ENCODE measurements at regions not wholly inside any gene's neighbourhood (a gene's known extent, or its start where the extent isn't known, plus 50 kb on each side); places are given as distances from the start of the nearest gene placed in this dataset.
"Not testable (repeated sequence)": the region's sequence is repeated elsewhere in the genome, so short reads cannot be mapped to it uniquely, and the experiment has no call there.

GRCh38 chr2:158885018-158885678 is 83.3 kb upstream of the TANC1 start:
- peaks cover 8 to 23% of the 10 kb centered on the region in 2 donors for H3K27me3 Mint-ChIP-seq
- H3K4me1 Mint-ChIP-seq; H3K4me3 Mint-ChIP-seq; H3K36me3 Mint-ChIP-seq; H3K36me3 ChIP-seq (ENCODE audit: insufficient read depth, low read length); H3K9me3 ChIP-seq (ENCODE audit: low read length); DNase-seq; H3K27me3 ChIP-seq (ENCODE audit: insufficient read depth, low read length, poor library complexity, severe bottlenecking); POLR2A ChIA-PET; H3K4me3 ChIP-seq (ENCODE audit: low read length); H3K27ac Mint-ChIP-seq; H3K4me1 ChIP-seq (ENCODE audit: insufficient read depth, low read length); CTCF ChIA-PET; H3K9me3 Mint-ChIP-seq; H3K27ac ChIP-seq (ENCODE audit: low read depth, low read length): not testable (repeated sequence)

- CTCF ChIA-PET; POLR2A ChIA-PET; H3K36me3 ChIP-seq (ENCODE audit: insufficient read depth, low read length); H3K27ac ChIP-seq (ENCODE audit: low read depth, low read length); H3K27ac Mint-ChIP-seq; H3K4me1 ChIP-seq (ENCODE audit: insufficient read depth, low read length); H3K27me3 ChIP-seq (ENCODE audit: insufficient read depth, low read length, poor library complexity, severe bottlenecking); H3K4me1 Mint-ChIP-seq; H3K9me3 Mint-ChIP-seq; H3K4me3 ChIP-seq (ENCODE audit: low read length); H3K36me3 Mint-ChIP-seq; H3K9me3 ChIP-seq (ENCODE audit: low read length); H3K4me3 Mint-ChIP-seq; DNase-seq: not testable (repeated sequence)
- H3K27me3 Mint-ChIP-seq, result peaks cover 8 to 20% of the 10 kb centered on the region in 2 donors
Observed at GRCh38 chr2:158885679-158886050, 82.8 kb upstream of the TANC1 start.

- POLR2A ChIA-PET, result no interaction called here
- no peaks in the 10 kb centered on the region for H3K9me3 ChIP-seq (ENCODE audit: low read length)
- CTCF ChIA-PET, result no interaction called here
Observed at GRCh38 chr2:158889135-158889853, 79.1 kb upstream of the TANC1 start.

GRCh38 chr2:158890296-158890905 is 78.0 kb upstream of the TANC1 start:
- Histone ChIP-seq H3K4me1 (ENCODE audit: insufficient read depth, low read length) (no peaks in the 10 kb centered on the region), H3K27me3 (ENCODE audit: insufficient read depth, low read length, poor library complexity, severe bottlenecking) (no peaks in the 10 kb centered on the region), H3K9me3 (ENCODE audit: low read length) (no peaks in the 10 kb centered on the region), H3K36me3 (ENCODE audit: insufficient read depth, low read length) (no peaks in the 10 kb centered on the region), H3K4me3 (ENCODE audit: low read length) (no peak overlapping the region), H3K27ac (ENCODE audit: low read depth, low read length) (no peak overlapping the region)
- Mint-ChIP-seq H3K4me1 (no peaks in the 10 kb centered on the region), H3K9me3 (no peaks in the 10 kb centered on the region), H3K4me3 (no peak overlapping the region), H3K27me3 (peaks cover 10 to 34% of the 10 kb centered on the region in 2 donors), H3K27ac (no peak overlapping the region), H3K36me3 (no peaks in the 10 kb centered on the region)
- ChIA-PET CTCF (no interaction called here), POLR2A (no interaction called here)
- no peak for DNase-seq

More at GRCh38 chr2:158889135-158889853, 79.1 kb upstream of the TANC1 start:
- H3K4me3 Mint-ChIP-seq, result no peak overlapping the region
- no peaks in the 10 kb centered on the region for H3K4me1 Mint-ChIP-seq
- no peaks in the 10 kb centered on the region for H3K27me3 ChIP-seq (ENCODE audit: insufficient read depth, low read length, poor library complexity, severe bottlenecking)
- no peak overlapping the region for H3K27ac ChIP-seq (ENCODE audit: low read depth, low read length)
- no peak overlapping the region for H3K4me3 ChIP-seq (ENCODE audit: low read length)
- peaks cover 10 to 34% of the 10 kb centered on the region in 2 donors for H3K27me3 Mint-ChIP-seq
- no peaks in the 10 kb centered on the region for H3K4me1 ChIP-seq (ENCODE audit: insufficient read depth, low read length)
- no peak for DNase-seq
- H3K36me3 Mint-ChIP-seq, result no peaks in the 10 kb centered on the region
- no peaks in the 10 kb centered on the region for H3K36me3 ChIP-seq (ENCODE audit: insufficient read depth, low read length)
- H3K27ac Mint-ChIP-seq, result no peak overlapping the region
- H3K9me3 Mint-ChIP-seq, result no peaks in the 10 kb centered on the region

GRCh38 chr2:158893026-158893425 is 75.4 kb upstream of the TANC1 start:
- no peaks in the 10 kb centered on the region for H3K9me3 ChIP-seq (ENCODE audit: low read length)
- H3K36me3 ChIP-seq (ENCODE audit: insufficient read depth, low read length), result no peaks in the 10 kb centered on the region
- no peaks in the 10 kb centered on the region for H3K27me3 ChIP-seq (ENCODE audit: insufficient read depth, low read length, poor library complexity, severe bottlenecking)
- H3K27ac Mint-ChIP-seq, result no peak overlapping the region
- H3K4me3 Mint-ChIP-seq, result no peak overlapping the region
- no peaks in the 10 kb centered on the region for H3K4me1 Mint-ChIP-seq
- ChIA-PET CTCF (no interaction called here), POLR2A (no interaction called here)
- no peak for DNase-seq
- H3K4me1 ChIP-seq (ENCODE audit: insufficient read depth, low read length), result no peaks in the 10 kb centered on the region
- H3K4me3 ChIP-seq (ENCODE audit: low read length), result no peak overlapping the region
- peaks cover 9 to 22% of the 10 kb centered on the region in 2 donors for H3K27me3 Mint-ChIP-seq
- H3K36me3 Mint-ChIP-seq, result no peaks in the 10 kb centered on the region
- no peak overlapping the region for H3K27ac ChIP-seq (ENCODE audit: low read depth, low read length)
- H3K9me3 Mint-ChIP-seq, result no peaks in the 10 kb centered on the region

GRCh38 chr2:158893474-158893873 is 75.0 kb upstream of the TANC1 start:
- H3K27ac ChIP-seq (ENCODE audit: low read depth, low read length), result no peak overlapping the region
- H3K27me3 ChIP-seq (ENCODE audit: insufficient read depth, low read length, poor library complexity, severe bottlenecking), result no peaks in the 10 kb centered on the region
- no peaks in the 10 kb centered on the region for H3K9me3 ChIP-seq (ENCODE audit: low read length)
- ChIA-PET CTCF (no interaction called here), POLR2A (no interaction called here)
- Mint-ChIP-seq H3K4me1 (no peaks in the 10 kb centered on the region), H3K27ac (no peak overlapping the region), H3K27me3 (peaks cover 9 to 21% of the 10 kb centered on the region in 2 donors), H3K4me3 (no peak overlapping the region), H3K9me3 (no peaks in the 10 kb centered on the region), H3K36me3 (no peaks in the 10 kb centered on the region)
- DNase-seq, result no peak
- H3K4me1 ChIP-seq (ENCODE audit: insufficient read depth, low read length), result no peaks in the 10 kb centered on the region
- H3K4me3 ChIP-seq (ENCODE audit: low read length), result no peak overlapping the region
- no peaks in the 10 kb centered on the region for H3K36me3 ChIP-seq (ENCODE audit: insufficient read depth, low read length)

GRCh38 chr2:158894078-158894477 is 74.4 kb upstream of the TANC1 start:
- CTCF ChIA-PET, result no interaction called here
- Histone ChIP-seq H3K36me3 (ENCODE audit: insufficient read depth, low read length) (no peaks in the 10 kb centered on the region), H3K4me1 (ENCODE audit: insufficient read depth, low read length) (no peaks in the 10 kb centered on the region), H3K27me3 (ENCODE audit: insufficient read depth, low read length, poor library complexity, severe bottlenecking) (no peaks in the 10 kb centered on the region), H3K27ac (ENCODE audit: low read depth, low read length) (no peak overlapping the region), H3K9me3 (ENCODE audit: low read length) (no peaks in the 10 kb centered on the region), H3K4me3 (ENCODE audit: low read length) (no peak overlapping the region)
- no peaks in the 10 kb centered on the region for H3K4me1 Mint-ChIP-seq
- POLR2A ChIA-PET, result no interaction called here
- no peaks in the 10 kb centered on the region for H3K9me3 Mint-ChIP-seq
- DNase-seq, result no peak
- no peak overlapping the region for H3K4me3 Mint-ChIP-seq
- no peaks in the 10 kb centered on the region for H3K36me3 Mint-ChIP-seq
- H3K27ac Mint-ChIP-seq, result no peak overlapping the region
- H3K27me3 Mint-ChIP-seq, result peaks cover 9 to 21% of the 10 kb centered on the region in 2 donors

GRCh38 chr2:158894572-158894971 is 73.9 kb upstream of the TANC1 start:
- Histone ChIP-seq H3K27me3 (ENCODE audit: insufficient read depth, low read length, poor library complexity, severe bottlenecking) (no peaks in the 10 kb centered on the region), H3K27ac (ENCODE audit: low read depth, low read length) (no peak overlapping the region), H3K9me3 (ENCODE audit: low read length) (no peaks in the 10 kb centered on the region), H3K36me3 (ENCODE audit: insufficient read depth, low read length) (no peaks in the 10 kb centered on the region), H3K4me1 (ENCODE audit: insufficient read depth, low read length) (no peaks in the 10 kb centered on the region), H3K4me3 (ENCODE audit: low read length) (no peak overlapping the region)
- Mint-ChIP-seq H3K4me1 (no peaks in the 10 kb centered on the region), H3K27me3 (peaks cover 7 to 19% of the 10 kb centered on the region in 2 donors), H3K27ac (no peak overlapping the region), H3K4me3 (no peak overlapping the region), H3K36me3 (no peaks in the 10 kb centered on the region), H3K9me3 (no peaks in the 10 kb centered on the region)
- POLR2A ChIA-PET, result no interaction called here
- CTCF ChIA-PET, result no interaction called here
- no peak for DNase-seq

Measured in CD8-positive, alpha-beta memory T cell (primary cell).